H1 (cell line): ENCODE measurements at regions not wholly inside any gene's neighbourhood (a gene's known extent, or its start where the extent isn't known, plus 50 kb on each side); places are given as distances from the start of the nearest gene placed in this dataset.

Experiments
- BRCA1 ChIP-seq: IDR thresholded peaks from 2 replicates; pipeline ENCODE4 v1.6.1; 2012; ENCODE audit warnings: low read depth, low read length, improper control_type of control experiment
- GTF2F1 ChIP-seq: IDR thresholded peaks from 2 replicates; pipeline ENCODE4 v1.6.1; 2012; ENCODE audit warnings: low read depth, low read length, improper control_type of control experiment, borderline replicate concordance
- NANOG ChIP-seq: IDR thresholded peaks from 2 replicates; pipeline ENCODE4 v1.6.1; 2011; ENCODE audit warnings: low read length, low read depth, mild to moderate bottlenecking, inconsistent platforms; ENCODE audit not compliant: insufficient read depth, poor library complexity, severe bottlenecking
- NRF1 ChIP-seq: IDR thresholded peaks from 2 replicates; pipeline ENCODE4 v1.6.1; 2011; ENCODE audit warnings: mild to moderate bottlenecking, low read depth, low read length, improper control_type of control experiment
- PHF8 ChIP-seq: fragments of 200-600 bp; sonication (generic); conservative IDR thresholded peaks from 2 replicates; pipeline ENCODE4 v1.7.1; 2012; ENCODE audit warnings: low read depth, mild to moderate bottlenecking, inconsistent platforms, low read length, moderate library complexity
- POLR2AphosphoS5 ChIP-seq: IDR thresholded peaks from 2 replicates; pipeline ENCODE4 v1.6.1; 2011; ENCODE audit warnings: low read depth, low read length
- SP2 ChIP-seq: IDR thresholded peaks from 2 replicates; pipeline ENCODE4 v1.6.1; 2012; ENCODE audit warnings: mild to moderate bottlenecking, low read length, inconsistent platforms
- SP4 ChIP-seq: IDR thresholded peaks from 2 replicates; pipeline ENCODE4 v1.6.1; 2012; ENCODE audit warnings: low read length, inconsistent platforms
- TCF12 ChIP-seq: IDR thresholded peaks from 2 replicates; pipeline ENCODE4 v1.6.1; 2011; ENCODE audit warnings: low read depth, mild to moderate bottlenecking, low read length

GRCh38 chr4:79253168-79253567 is 72.7 kb downstream of the NAA11 start (continued):
- TF ChIP-seq NRF1: no peak
- TF ChIP-seq BRCA1: no peak
- no peak for TF ChIP-seq SP2
- no peak for TF ChIP-seq NANOG
- no peak for TF ChIP-seq SP4
- TF ChIP-seq TCF12: no peak
- no peak for TF ChIP-seq POLR2AphosphoS5
- TF ChIP-seq GTF2F1: no peak
- no peak for TF ChIP-seq PHF8
- TF ChIP-seq, all 59 proteins: peak for 0
